ENCODE measurements at regions not wholly inside any gene's neighbourhood (a gene's known extent, or its start where the extent isn't known, plus 50 kb on each side); places are given as distances from the start of the nearest gene placed in this dataset.
"Not testable (repeated sequence)": the region's sequence is repeated elsewhere in the genome, so short reads cannot be mapped to it uniquely, and the experiment has no call there.

GRCh38 chr10:94165158-94165611 lies 171.5 kb downstream of the PLCE1 start:
- not testable (repeated sequence) for TF ChIP-seq POLR2A, CTCF (IDR thresholded peaks at IDR 0.05)

Measured in testis (tissue), 2 donors.